Upper lobe of left lung (tissue), 6 donors: ENCODE measurements at regions not wholly inside any gene's neighbourhood (a gene's known extent, or its start where the extent isn't known, plus 50 kb on each side); places are given as distances from the start of the nearest gene placed in this dataset.

Experiments
- ATAC-seq, 2 donors: fragments of 200-7000 bp; cut with Tn5 transposase; one replicate each; pipeline ENCODE4 v1.9.1; 2022; ENCODE audit warnings: mild to moderate bottlenecking in 2 of 2, moderate library complexity in 2 of 2; ENCODE audit not compliant: low FRiP score in 2 of 2
- DNase-seq, 2 donors: peaks; one replicate each; pipeline ENCODE4 v3.0.0-alpha.2; 2019 to 2020
- H3K27ac ChIP-seq, 4 donors: fragments of 200-600 bp; sonication (generic); one replicate each; pipeline ENCODE4 v1.5.1; 2016 to 2019
- H3K27me3 ChIP-seq, 4 donors: fragments of 200-600 bp; sonication (generic); one replicate each; pipeline ENCODE4 v1.5.1; 2017 to 2019
- H3K36me3 ChIP-seq, 4 donors: fragments of 200-600 bp; sonication (generic); one replicate each; pipeline ENCODE4 v1.5.1; 2016 to 2019
- H3K4me1 ChIP-seq, 4 donors: fragments of 200-600 bp; sonication (generic); one replicate each; pipeline ENCODE4 v1.5.1; 2018 to 2019
- H3K4me3 ChIP-seq, 4 donors: fragments of 200-600 bp; sonication (generic); one replicate each; pipeline ENCODE4 v1.5.1; 2017 to 2019; ENCODE audit warnings: mild to moderate bottlenecking in 2 of 4, moderate library complexity in 1 of 4
- H3K9me3 ChIP-seq, 4 donors: fragments of 200-600 bp; sonication (generic); one replicate each; pipeline ENCODE4 v1.5.1; 2018 to 2019
- EP300 ChIP-seq, 4 donors: sonication (generic); formaldehyde crosslinking; IDR thresholded peaks; one replicate each; pipeline ENCODE4 v1.5.1; 2017; ENCODE audit warnings: antibody characterized with exemption in 4 of 4, control low read depth in 2 of 4
- POLR2A ChIP-seq, 4 donors: fragments of 450-650 bp; IDR thresholded peaks; one replicate each; pipeline ENCODE4 v1.5.1; 2016 to 2017; ENCODE audit warnings: antibody characterized with exemption in 4 of 4, mild to moderate bottlenecking in 2 of 4
- POLR2AphosphoS5 ChIP-seq, 2 donors: sonication (generic); formaldehyde crosslinking; IDR thresholded peaks; one replicate each; pipeline ENCODE4 v1.5.1; 2017; ENCODE audit warnings: antibody characterized with exemption in 2 of 2
- WGBS, 2 donors: methylation state at CpG; one replicate each; pipeline ENCODE4 v1.1.5; 2017 to 2018; 5-methylcytosine and 5-hydroxymethylcytosine counted together
- TF ChIP-seq, protein P1 (sequence below), 6 experiments: fragments of 450-650 bp in 4 of 6; fragments of 200-600 bp in 2 of 6; sonication (generic) in 2 of 6; IDR thresholded peaks; one replicate each; pipeline ENCODE4 v1.5.1; 2016 to 2019; ENCODE audit warnings: antibody characterized with exemption in 6 of 6
- donor health status: DM: no; HTN: no; CAD: no; lungs with moderate emphysema.
- donor health status: DM: no; HTN: yes; CAD: no; lungs with severe emphysema.

DNA sequence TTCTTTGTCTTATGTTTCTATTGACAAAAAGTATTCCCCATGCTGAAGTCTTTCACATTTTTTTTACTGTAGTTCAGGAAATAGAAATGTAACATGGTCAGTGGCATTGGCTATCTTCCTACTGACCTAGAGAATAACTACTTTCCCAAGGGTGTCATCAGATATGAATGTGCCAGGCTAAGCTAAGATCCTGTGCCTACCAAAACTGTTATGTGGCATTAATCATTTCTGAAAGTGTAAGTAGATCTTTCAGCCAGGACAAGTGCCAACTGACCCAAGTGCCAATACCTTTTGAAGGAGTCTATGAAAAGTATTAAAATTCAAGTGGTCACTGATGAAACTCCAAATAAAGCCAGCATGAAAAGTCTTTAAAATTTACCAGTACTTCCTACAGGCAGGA is 165.3 kb downstream of the TNFSF18 start:
- Histone ChIP-seq H3K27ac (no peak overlapping the region), H3K4me1 (no peaks in the 10 kb centered on the region), H3K9me3 (no peaks in the 10 kb centered on the region), H3K4me3 (no peak overlapping the region), H3K27me3 (no peaks in the 10 kb centered on the region), H3K36me3 (no peaks in the 10 kb centered on the region)
- TF ChIP-seq, protein P1, sequence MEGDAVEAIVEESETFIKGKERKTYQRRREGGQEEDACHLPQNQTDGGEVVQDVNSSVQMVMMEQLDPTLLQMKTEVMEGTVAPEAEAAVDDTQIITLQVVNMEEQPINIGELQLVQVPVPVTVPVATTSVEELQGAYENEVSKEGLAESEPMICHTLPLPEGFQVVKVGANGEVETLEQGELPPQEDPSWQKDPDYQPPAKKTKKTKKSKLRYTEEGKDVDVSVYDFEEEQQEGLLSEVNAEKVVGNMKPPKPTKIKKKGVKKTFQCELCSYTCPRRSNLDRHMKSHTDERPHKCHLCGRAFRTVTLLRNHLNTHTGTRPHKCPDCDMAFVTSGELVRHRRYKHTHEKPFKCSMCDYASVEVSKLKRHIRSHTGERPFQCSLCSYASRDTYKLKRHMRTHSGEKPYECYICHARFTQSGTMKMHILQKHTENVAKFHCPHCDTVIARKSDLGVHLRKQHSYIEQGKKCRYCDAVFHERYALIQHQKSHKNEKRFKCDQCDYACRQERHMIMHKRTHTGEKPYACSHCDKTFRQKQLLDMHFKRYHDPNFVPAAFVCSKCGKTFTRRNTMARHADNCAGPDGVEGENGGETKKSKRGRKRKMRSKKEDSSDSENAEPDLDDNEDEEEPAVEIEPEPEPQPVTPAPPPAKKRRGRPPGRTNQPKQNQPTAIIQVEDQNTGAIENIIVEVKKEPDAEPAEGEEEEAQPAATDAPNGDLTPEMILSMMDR (IDR thresholded peaks at IDR 0.05), result no peak
- TF ChIP-seq POLR2AphosphoS5 (IDR thresholded peaks at IDR 0.05) (no peak), EP300 (IDR thresholded peaks at IDR 0.05) (no peak), POLR2A (IDR thresholded peaks at IDR 0.05) (no peak)
- ATAC-seq (no peak), DNase-seq (no peak)

DNA sequence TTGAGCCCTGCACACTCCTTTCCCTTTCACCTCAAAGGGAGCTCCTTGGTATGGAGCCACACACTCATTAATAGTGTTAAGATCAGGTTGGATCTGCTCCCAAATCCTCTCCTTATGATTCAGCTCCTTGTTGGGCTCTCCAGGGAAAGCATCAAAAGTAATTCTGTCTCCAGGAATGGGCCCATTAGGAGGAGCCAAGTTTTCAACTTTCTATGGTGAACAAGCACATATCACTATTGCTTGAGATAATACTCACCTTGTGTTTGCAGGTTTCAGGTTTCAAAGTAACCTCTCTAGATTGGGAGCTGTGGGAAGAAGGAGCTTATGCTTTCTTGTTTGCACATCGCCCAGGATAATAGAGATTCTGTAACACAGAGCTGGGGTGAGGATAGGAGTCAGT is 164.8 kb downstream of the TNFSF18 start:
- DNase-seq (no peak), ATAC-seq (no peak)
- H3K27ac ChIP-seq, result no peak overlapping the region
- H3K4me1 ChIP-seq, result no peaks in the 10 kb centered on the region
- no peaks in the 10 kb centered on the region for H3K27me3 ChIP-seq
- no peaks in the 10 kb centered on the region for H3K9me3 ChIP-seq
- WGBS, 2 donors, result 63 to 71% methylated on average over 1 of the region's 1 CpG
- H3K36me3 ChIP-seq, result no peaks in the 10 kb centered on the region
- H3K4me3 ChIP-seq, result no peak overlapping the region
- TF ChIP-seq EP300 (IDR thresholded peaks at IDR 0.05) (no peak), POLR2AphosphoS5 (IDR thresholded peaks at IDR 0.05) (no peak), POLR2A (IDR thresholded peaks at IDR 0.05) (no peak)
- TF ChIP-seq, protein P1 (IDR thresholded peaks at IDR 0.05), result no peak

DNA sequence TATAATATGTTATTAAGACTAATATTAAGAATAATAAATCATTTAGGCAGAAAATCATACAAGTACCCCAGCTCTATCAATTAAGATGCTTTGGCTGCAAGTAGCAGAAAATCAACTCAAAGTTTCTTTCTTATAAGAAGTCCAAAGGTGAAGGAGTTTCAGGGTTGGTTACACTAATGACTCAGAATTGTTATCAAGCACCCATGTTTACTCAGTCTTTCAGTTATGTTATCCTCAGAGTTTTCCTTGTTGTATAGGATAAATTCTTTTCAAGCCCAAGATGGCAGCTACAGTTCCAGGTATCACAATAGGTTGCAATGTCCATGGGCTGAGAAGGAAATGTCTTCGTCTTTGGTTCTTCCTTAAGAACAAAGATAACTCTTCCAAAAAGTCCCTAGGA is 163.6 kb downstream of the TNFSF18 start:
- no peak for ATAC-seq

DNA sequence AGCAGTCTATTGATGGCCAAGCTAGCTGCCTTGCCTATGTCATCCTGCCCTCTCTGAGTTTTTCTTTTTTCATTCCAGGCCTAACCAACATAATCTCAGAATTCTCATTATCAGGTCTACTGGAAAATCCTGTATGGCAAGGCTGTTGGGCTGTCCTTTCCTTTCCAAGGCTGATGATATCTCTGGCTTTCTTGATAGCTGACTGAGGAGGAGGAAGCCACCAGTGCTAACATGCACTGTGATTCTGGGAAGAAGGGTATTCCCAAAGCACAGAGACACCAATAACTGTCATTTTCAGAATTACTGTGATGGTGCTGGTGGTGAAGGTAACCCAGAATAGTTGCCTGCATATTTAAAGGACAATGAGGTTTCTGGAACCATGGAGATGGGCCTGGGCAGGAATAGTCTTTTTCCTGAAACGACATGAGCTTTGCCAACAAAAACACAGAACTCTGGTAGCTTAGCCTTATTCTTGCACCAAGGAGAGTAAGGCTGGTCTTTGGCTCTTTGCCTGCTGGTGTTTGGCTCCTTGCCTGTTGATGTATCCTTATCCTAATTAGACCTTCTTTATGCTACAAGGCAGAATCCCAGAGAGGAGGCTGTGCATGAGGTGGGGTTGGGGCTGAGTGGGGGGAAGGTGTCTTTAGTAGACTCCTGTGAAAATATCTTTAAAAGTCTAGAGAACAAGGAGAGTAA is 157.4 kb downstream of the TNFSF18 start:
- 29 to 40% methylated on average over 1 of the region's 1 CpG for WGBS, 2 donors
- Histone ChIP-seq H3K4me1 (peaks cover 0 to 9% (median 4%) of the 10 kb centered on the region in 4 donors), H3K9me3 (no peaks in the 10 kb centered on the region), H3K27ac (no peak overlapping the region), H3K4me3 (no peak overlapping the region), H3K27me3 (no peaks in the 10 kb centered on the region), H3K36me3 (no peaks in the 10 kb centered on the region)
- DNase-seq (no peak), ATAC-seq (no peak)
- TF ChIP-seq POLR2AphosphoS5 (IDR thresholded peaks at IDR 0.05) (no peak), EP300 (IDR thresholded peaks at IDR 0.05) (no peak)

More for the DNA sequence above, 163.6 kb downstream of the TNFSF18 start:
- no peak for DNase-seq
- Histone ChIP-seq H3K27me3 (no peaks in the 10 kb centered on the region), H3K4me1 (no peaks in the 10 kb centered on the region), H3K36me3 (no peaks in the 10 kb centered on the region), H3K4me3 (no peak overlapping the region), H3K9me3 (no peaks in the 10 kb centered on the region), H3K27ac (no peak overlapping the region)
- 82 to 100% methylated on average over 1 of the region's 1 CpG for WGBS, 2 donors
- TF ChIP-seq POLR2A (IDR thresholded peaks at IDR 0.05), result no peak
- TF ChIP-seq, protein P1 (IDR thresholded peaks at IDR 0.05), result no peak
- no peak for TF ChIP-seq EP300 (IDR thresholded peaks at IDR 0.05)
- TF ChIP-seq POLR2AphosphoS5 (IDR thresholded peaks at IDR 0.05), result no peak

DNA sequence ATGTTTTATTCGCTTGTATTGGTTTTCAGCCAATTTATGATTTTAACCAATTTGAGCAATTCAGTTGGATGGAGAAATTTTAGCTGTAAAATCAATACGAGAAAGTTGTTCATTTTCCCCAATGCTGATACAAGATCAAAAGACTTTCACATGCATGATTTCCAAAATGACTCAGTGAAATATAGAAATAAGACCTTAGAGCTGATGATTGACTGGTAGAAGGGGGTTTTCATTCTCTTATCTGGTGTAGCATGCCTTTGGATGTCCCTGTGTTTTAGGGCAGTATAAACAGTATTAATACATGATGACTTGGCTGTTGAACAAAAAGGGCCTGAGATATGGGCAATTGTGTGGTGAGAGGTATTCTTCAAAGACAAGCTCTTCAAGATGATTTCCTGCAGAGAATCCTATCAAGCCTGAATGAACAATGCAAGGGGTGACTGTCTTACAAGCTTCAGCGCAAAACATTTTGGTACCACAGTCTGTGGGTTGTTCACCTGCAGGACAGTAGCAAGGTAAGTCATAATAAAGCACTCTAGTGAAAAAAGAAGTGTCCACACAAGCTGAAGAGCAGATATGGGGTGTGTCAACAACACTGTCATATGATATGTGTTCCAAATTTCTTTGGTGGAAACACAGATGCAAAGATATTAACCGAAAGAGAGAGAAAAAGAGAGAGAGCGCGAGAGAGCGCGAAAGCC is 156.2 kb downstream of the TNFSF18 start:
- 75 to 79% methylated on average over 8 of the region's 8 CpGs for WGBS, 2 donors
- H3K4me3 ChIP-seq, result no peak overlapping the region
- DNase-seq (no peak), ATAC-seq (no peak)
- H3K36me3 ChIP-seq, result no peaks in the 10 kb centered on the region
- H3K27ac ChIP-seq, result no peak overlapping the region
- TF ChIP-seq, protein P1 (IDR thresholded peaks at IDR 0.05), result no peak
- TF ChIP-seq EP300 (IDR thresholded peaks at IDR 0.05) (no peak), POLR2A (IDR thresholded peaks at IDR 0.05) (no peak), POLR2AphosphoS5 (IDR thresholded peaks at IDR 0.05) (no peak)
- no peaks in the 10 kb centered on the region for H3K9me3 ChIP-seq
- H3K4me1 ChIP-seq, result peaks cover 0 to 9% (median 4%) of the 10 kb centered on the region in 4 donors
- H3K27me3 ChIP-seq, result no peaks in the 10 kb centered on the region
